PC-9 (cell line): ENCODE measurements at regions not wholly inside any gene's neighbourhood (a gene's known extent, or its start where the extent isn't known, plus 50 kb on each side); places are given as distances from the start of the nearest gene placed in this dataset.

ENCODE experiments used
- BruUV-seq: library from RNA; stranded (reverse); fragments of 400-500 nt; replicated peaks from 2 replicates; lab custom pipeline; 2021; lab: Mats Ljungman, UMichigan
- CTCF ChIA-PET: fragments of 300-600 bp; sonication (Branson Sonifier 250); formaldehyde crosslinking; loops from one replicate; lab custom pipeline; 2022; ENCODE audit warnings: antibody characterized with exemption; lab: Charles Lee
- POLR2A ChIA-PET: fragments of 300-600 bp; sonication (Branson Sonifier 250); formaldehyde crosslinking; loops from one replicate; lab custom pipeline; 2022; ENCODE audit warnings: antibody characterized with exemption; ENCODE audit not compliant: unreplicated experiment; lab: Charles Lee
- DNase-seq, 2 experiments: peaks; one replicate each; pipeline versions ENCODE4 v3.0.0 to v3.0.0-alpha.2; 2015 to 2022; ENCODE audit warnings: mixed read lengths in 1 of 2
- H2AFZ ChIP-seq: fragments of 200-600 bp; sonication (generic); 2 replicates; pipeline ENCODE4 v1.8.1; 2017; ENCODE audit warnings: antibody characterized with exemption
- H3F3A ChIP-seq: fragments of 200-600 bp; sonication (generic); 2 replicates; pipeline ENCODE4 v1.8.1; 2017; ENCODE audit warnings: antibody characterized with exemption, mild to moderate bottlenecking, low read depth; ENCODE audit not compliant: insufficient read depth
- H3K27ac ChIP-seq: fragments of 200-600 bp; sonication (generic); 2 replicates; pipeline ENCODE4 v1.6.1; 2016; ENCODE audit warnings: mixed run types
- H3K27me3 ChIP-seq: fragments of 200-600 bp; sonication (generic); 2 replicates; pipeline ENCODE4 v1.6.1; 2016; ENCODE audit warnings: low read depth, mixed run types; ENCODE audit not compliant: insufficient read depth
- H3K36me3 ChIP-seq: fragments of 200-600 bp; sonication (generic); 2 replicates; pipeline ENCODE4 v1.6.1; 2016; ENCODE audit warnings: low read depth, mixed run types
- H3K4me1 ChIP-seq: fragments of 200-600 bp; sonication (generic); replicated peaks from 2 replicates; pipeline ENCODE4 v1.6.1; 2016; ENCODE audit warnings: mixed run types; ENCODE audit not compliant: insufficient read depth
- H3K4me2 ChIP-seq: fragments of 200-600 bp; sonication (generic); 2 replicates; pipeline ENCODE4 v1.6.1; 2017; ENCODE audit warnings: mixed run types
- H3K4me3 ChIP-seq: fragments of 200-600 bp; sonication (generic); 2 replicates; pipeline ENCODE4 v1.6.1; 2016; ENCODE audit warnings: mixed run types
- H3K79me2 ChIP-seq: fragments of 200-600 bp; sonication (generic); 2 replicates; pipeline ENCODE4 v1.6.1; 2017; ENCODE audit warnings: low read depth, mixed run types
- H3K9me2 ChIP-seq: fragments of 200-600 bp; sonication (generic); 2 replicates; pipeline ENCODE4 v1.8.1; 2017; ENCODE audit warnings: mild to moderate bottlenecking; ENCODE audit not compliant: insufficient read depth
- H3K9me3 ChIP-seq: fragments of 200-600 bp; sonication (generic); 2 replicates; pipeline ENCODE4 v1.8.1; 2016; ENCODE audit warnings: low read depth; ENCODE audit not compliant: insufficient read depth
- H4K20me1 ChIP-seq: fragments of 200-600 bp; sonication (generic); 2 replicates; pipeline ENCODE4 v1.8.1; 2017; ENCODE audit not compliant: insufficient read depth
- CTCF ChIP-seq: fragments of 200-600 bp; sonication (generic); conservative IDR thresholded peaks from 2 replicates; pipeline ENCODE4 v1.6.1; 2017; ENCODE audit warnings: mixed run types, antibody characterized with exemption, mild to moderate bottlenecking, moderate library complexity
- EZH2 ChIP-seq: fragments of 200-600 bp; sonication (generic); IDR thresholded peaks from 2 replicates; pipeline ENCODE4 v1.8.0; 2017; ENCODE audit warnings: antibody characterized with exemption, low read depth
- intact Hi-C: fragments of 100-400 bp; cut with micrococcal nuclease; formaldehyde crosslinking; loops from one replicate; pipeline ENCODE4 v1.10.0; 2022; ENCODE audit not compliant: unreplicated experiment

GRCh38 chr2:140154706-140155105, 1374.5 kb upstream of the NXPH2 start:
- H3K4me3 ChIP-seq: no peak overlapping the region
- no peak overlapping the region for H2AFZ ChIP-seq
- no peaks in the 10 kb centered on the region for H4K20me1 ChIP-seq
- no peaks in the 10 kb centered on the region for H3K36me3 ChIP-seq
- CTCF ChIA-PET: no interaction called here
- H3K9me3 ChIP-seq: no peaks in the 10 kb centered on the region
- no peak overlapping the region for H3K4me2 ChIP-seq
- no peak overlapping the region for H3K27ac ChIP-seq
- H3K9me2 ChIP-seq: no peaks in the 10 kb centered on the region
- H3K4me1 ChIP-seq: no peaks in the 10 kb centered on the region
- no peak for DNase-seq
- no peak for TF ChIP-seq CTCF
- no peak for TF ChIP-seq EZH2
- no TSS peak for BruUV-seq
- no peaks in the 10 kb centered on the region for H3K79me2 ChIP-seq
- POLR2A ChIA-PET: no interaction called here
- intact Hi-C loops: no loop called here
- H3K27me3 ChIP-seq: no peaks in the 10 kb centered on the region
- H3F3A ChIP-seq: no peaks in the 10 kb centered on the region

DNA sequence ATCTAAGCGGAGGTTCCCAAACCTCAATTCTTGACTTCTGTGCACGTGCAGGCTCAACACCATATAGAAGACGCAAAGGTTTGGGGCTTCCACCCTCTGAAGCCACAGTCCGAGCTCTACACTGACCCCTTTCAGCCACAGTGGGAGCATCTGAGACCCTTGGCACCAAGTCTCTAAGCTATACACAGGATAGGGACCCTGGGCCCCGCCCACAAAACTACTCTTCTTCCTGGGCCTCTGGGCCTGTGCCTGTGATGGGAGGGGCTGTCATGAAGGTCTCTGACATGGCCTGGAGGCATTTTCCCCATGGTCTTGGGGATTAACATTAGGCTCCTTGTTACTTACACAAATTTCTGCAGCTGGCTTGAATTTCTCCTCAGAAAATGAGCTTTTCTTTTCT, 1374.1 kb upstream of the NXPH2 start:
- Histone ChIP-seq H4K20me1 (no peaks in the 10 kb centered on the region), H3K36me3 (no peaks in the 10 kb centered on the region), H2AFZ (no peak overlapping the region), H3K9me3 (no peaks in the 10 kb centered on the region), H3K27ac (no peak overlapping the region), H3K4me2 (no peak overlapping the region), H3K4me1 (no peaks in the 10 kb centered on the region), H3F3A (no peaks in the 10 kb centered on the region), H3K27me3 (no peaks in the 10 kb centered on the region), H3K9me2 (no peaks in the 10 kb centered on the region), H3K4me3 (no peak overlapping the region), H3K79me2 (no peaks in the 10 kb centered on the region)
- intact Hi-C loops: no loop called here
- TF ChIP-seq EZH2 (no peak), CTCF (no peak)
- no TSS peak for BruUV-seq
- ChIA-PET POLR2A (no interaction called here), CTCF (no interaction called here)
- DNase-seq: no peak

GRCh38 chr2:140144611-140145010, 1364.4 kb upstream of the NXPH2 start:
- no peak for TF ChIP-seq CTCF
- Histone ChIP-seq H3K4me3 (no peak overlapping the region), H3F3A (no peaks in the 10 kb centered on the region), H3K27me3 (no peaks in the 10 kb centered on the region), H3K9me2 (no peaks in the 10 kb centered on the region), H3K4me2 (no peak overlapping the region), H3K79me2 (no peaks in the 10 kb centered on the region), H3K36me3 (no peaks in the 10 kb centered on the region), H3K4me1 (no peaks in the 10 kb centered on the region), H3K9me3 (no peaks in the 10 kb centered on the region), H2AFZ (no peak overlapping the region), H3K27ac (no peak overlapping the region), H4K20me1 (no peaks in the 10 kb centered on the region)
- DNase-seq: no peak
- ChIA-PET POLR2A (no interaction called here), CTCF (no interaction called here)
- BruUV-seq: no TSS peak
- intact Hi-C loops: no loop called here
